K562 (cell line): ENCODE measurements at regions not wholly inside any gene's neighbourhood (a gene's known extent, or its start where the extent isn't known, plus 50 kb on each side); places are given as distances from the start of the nearest gene placed in this dataset.

Source experiments
- ATAC-seq: fragments of 200-7000 bp; cut with Tn5 transposase; 3 replicates; pipeline ENCODE4 v1.9.1; 2020; ENCODE audit warnings: moderate library complexity
- BruUV-seq: library from RNA; stranded (reverse); fragments of 400-500 nt; replicated peaks from 2 replicates; lab custom pipeline; 2021; lab: Mats Ljungman, UMichigan
- CTCF ChIA-PET: fragments of 300-600 bp; formaldehyde crosslinking; extraction: SDS; loops from one replicate; lab custom pipeline; 2021; ENCODE audit warnings: low intra/inter-chr PET ratio; lab: Yijun Ruan, JAX
- POLR2A ChIA-PET: fragments of 300-600, 350-650 bp; sonication (Branson Sonifier 250); formaldehyde crosslinking; extraction: SDS; loops from one replicate; lab custom pipeline; 2021; ENCODE audit warnings: antibody characterized with exemption, inconsistent platforms; lab: Yijun Ruan, JAX
- DNase-seq, 4 experiments: peaks; one replicate each; pipeline versions ENCODE4 v3.0.0 to v3.0.0-alpha.2; 2011 to 2018; ENCODE audit warnings: low spot score in 3 of 4, mixed read lengths in 3 of 4; ENCODE audit errors: extremely low read depth in 1 of 4
- FAIRE-seq: peaks from 2 replicates; lab custom pipeline; 2011; peaks lifted over from hg19 to GRCh38; lab: Jason Lieb, UNC
- H2AFZ ChIP-seq: 2 replicates; pipeline ENCODE4 v1.6.0; 2011; ENCODE audit warnings: low read depth, low read length, control low read depth, inconsistent platforms
- H3K27ac ChIP-seq: fragments of 200-600 bp; 3 replicates; pipeline ENCODE4 v1.8.0; 2011; ENCODE audit warnings: low read depth, mild to moderate bottlenecking, control low read depth, inconsistent platforms, low read length, moderate library complexity, mixed read lengths; ENCODE audit errors: extremely low read depth
- H3K27me3 ChIP-seq, 2 experiments: fragments of 300-600 bp in 1 of 2; 2 replicates in 1 of 2; 3 replicates in 1 of 2; pipeline versions ENCODE4 v1.6.0 to v1.8.0; 2011; ENCODE audit warnings: inconsistent platforms in 2 of 2, low read length in 2 of 2, mild to moderate bottlenecking in 1 of 2, mixed read lengths in 1 of 2, moderate library complexity in 1 of 2; ENCODE audit not compliant: control insufficient read depth in 2 of 2, insufficient read depth in 2 of 2
- H3K36me3 ChIP-seq: fragments of 300-600 bp; 3 replicates; pipeline ENCODE4 v1.8.0; 2011; ENCODE audit warnings: mild to moderate bottlenecking, low read length, inconsistent platforms; ENCODE audit not compliant: control insufficient read depth, insufficient read depth
- H3K4me1 ChIP-seq, 2 experiments: fragments of 200-600 bp in 1 of 2; replicated peaks in 1 of 2; 2 replicates in 1 of 2; 3 replicates in 1 of 2; pipeline versions ENCODE4 v1.5.1 to v1.8.0; 2011; ENCODE audit warnings: inconsistent platforms in 2 of 2, low read length in 2 of 2, mild to moderate bottlenecking in 1 of 2, mixed read lengths in 1 of 2, moderate library complexity in 1 of 2; ENCODE audit not compliant: control insufficient read depth in 2 of 2, insufficient read depth in 2 of 2
- H3K4me2 ChIP-seq: 2 replicates; pipeline ENCODE4 v1.6.1; 2011; ENCODE audit warnings: low read length, control low read depth, inconsistent platforms, mixed read lengths; ENCODE audit not compliant: insufficient read depth
- H3K4me3 ChIP-seq: fragments of 200-600 bp; sonication (generic), shearing (Covaris generic); 2 replicates; pipeline ENCODE4 v1.5.1; 2016; ENCODE audit warnings: control low read depth, inconsistent platforms
- H3K79me2 ChIP-seq: fragments of 200-600 bp; 3 replicates; pipeline ENCODE4 v1.8.0; 2011; ENCODE audit warnings: low read length, inconsistent platforms; ENCODE audit not compliant: control insufficient read depth, insufficient read depth
- H3K9ac ChIP-seq, 2 experiments: 2 replicates each; pipeline versions ENCODE4 v1.6.0 to v1.6.1; 2011; ENCODE audit warnings: low read depth in 2 of 2, low read length in 2 of 2, control low read depth in 1 of 2, inconsistent platforms in 1 of 2, mild to moderate bottlenecking in 1 of 2, mixed read lengths in 1 of 2; ENCODE audit not compliant: insufficient read depth in 1 of 2
- H3K9me1 ChIP-seq: one replicate; pipeline ENCODE4 v1.6.0; 2011; ENCODE audit warnings: inconsistent platforms, mild to moderate bottlenecking, low read length, moderate library complexity; ENCODE audit not compliant: control insufficient read depth, insufficient read depth
- H3K9me3 ChIP-seq: replicated peaks from 2 replicates; pipeline ENCODE4 v1.5.1; 2011; ENCODE audit warnings: low read depth, low read length, inconsistent platforms; ENCODE audit not compliant: control insufficient read depth, insufficient read depth
- H4K20me1 ChIP-seq: replicated peaks from 2 replicates; pipeline ENCODE4 v1.6.1; 2011; ENCODE audit warnings: low read length, inconsistent platforms, mixed read lengths; ENCODE audit not compliant: control insufficient read depth, insufficient read depth
- ATF4 ChIP-seq: fragments of 450-650 bp; formaldehyde crosslinking; IDR thresholded peaks from 2 replicates; pipeline ENCODE4 v1.4.0; 2022; ENCODE audit warnings: mild to moderate bottlenecking, moderate library complexity
- BCOR ChIP-seq: fragments of 450-650 bp; IDR thresholded peaks from 2 replicates; pipeline ENCODE4 v1.6.1; 2016
- TAF7 ChIP-seq: fragments of 450-650 bp; IDR thresholded peaks from 2 replicates; pipeline ENCODE4 v1.6.1; 2016; ENCODE audit warnings: missing genetic modification characterization, missing compliant biosample characterization
- ZMIZ1 ChIP-seq, 2 experiments: fragments of 150-350 bp in 1 of 2; IDR thresholded peaks; 2 replicates each; pipeline ENCODE4 v1.6.1; 2012 to 2016; ENCODE audit warnings: low read depth in 2 of 2, low read length in 2 of 2, mild to moderate bottlenecking in 1 of 2, moderate library complexity in 1 of 2
- ZNF280A ChIP-seq: fragments of 450-650 bp; IDR thresholded peaks from 2 replicates; pipeline ENCODE4 v1.6.1; 2018; ENCODE audit warnings: mild to moderate bottlenecking, low read depth; ENCODE audit not compliant: partially characterized antibody
- ZNF57 ChIP-seq: fragments of 450-650 bp; formaldehyde crosslinking; IDR thresholded peaks from 2 replicates; pipeline ENCODE4 v1.4.0; 2020; ENCODE audit warnings: mild to moderate bottlenecking, moderate library complexity
- ZNF584 ChIP-seq: fragments of 200-800 bp; sonication (Bioruptor generic); IDR thresholded peaks from 2 replicates; pipeline ENCODE4 v1.6.1; 2016; ENCODE audit warnings: low read depth, mild to moderate bottlenecking, missing genetic modification characterization, missing compliant biosample characterization
- WGBS: fragments of 100-300 bp; shearing (Covaris generic); methylation state at CpG from one replicate; pipeline ENCODE4 v1.1.6; 2016; ENCODE audit warnings: low coverage, mixed read lengths; ENCODE audit not compliant: insufficient coverage; ENCODE audit errors: missing lambda C conversion rate; 5-methylcytosine and 5-hydroxymethylcytosine counted together
- in situ Hi-C: fragments of 300-500 bp; cut with MboI; formaldehyde crosslinking; loops from 4 replicates; pipeline ENCODE4 v1.15.0; 2018; ENCODE audit warnings: inconsistent platforms, mixed read lengths
- intact Hi-C: fragments of 100-400 bp; cut with micrococcal nuclease; formaldehyde crosslinking; loops from 2 replicates; pipeline ENCODE4 v1.14.2; 2022

GRCh38 chr11:127412722-127413380 is 412.3 kb upstream of the KIRREL3 start:
- Histone ChIP-seq H3K9me1 (no peaks in the 10 kb centered on the region), H3K27ac (no peak overlapping the region), H2AFZ (no peak overlapping the region), H3K9me3 (no peaks in the 10 kb centered on the region), H3K79me2 (no peaks in the 10 kb centered on the region), H3K4me3 (no peak overlapping the region), H3K36me3 (no peaks in the 10 kb centered on the region), H3K4me1 (no peaks in the 10 kb centered on the region), H4K20me1 (no peaks in the 10 kb centered on the region), H3K27me3 (no peaks in the 10 kb centered on the region), H3K4me2 (no peak overlapping the region), H3K9ac (no peak overlapping the region)
- FAIRE-seq (no peak), DNase-seq (no peak), ATAC-seq (no peak)
- no TSS peak for BruUV-seq
- ChIA-PET CTCF (no interaction called here), POLR2A (no interaction called here)
- WGBS: 0% methylated on average over 11 of the region's 11 CpGs
- in situ Hi-C loops (no loop called here), intact Hi-C loops (no loop called here)
- TF ChIP-seq ZNF280A (no peak), ZMIZ1 (IDR thresholded peaks at IDR 0.05; ENCODE audit: low read depth in 2 of 2, low read length in 2 of 2) (no peak), ZNF57 (CRISPR knock-in tag) (no peak), ATF4 (CRISPR knock-in tag) (no peak), TAF7 (tag) (no peak), ZNF584 (CRISPR knock-in tag) (no peak), BCOR (no peak)
